ENCODE measurements at regions not wholly inside any gene's neighbourhood (a gene's known extent, or its start where the extent isn't known, plus 50 kb on each side); places are given as distances from the start of the nearest gene placed in this dataset.

- Histone ChIP-seq H4K20me1 (ENCODE audit: insufficient read depth, poor library complexity, severe bottlenecking) (no peaks in the 10 kb centered on the region), H3K27me3 (no peaks in the 10 kb centered on the region), H3K4me3 (no peak overlapping the region), H3K79me2 (no peaks in the 10 kb centered on the region), H3K9me2 (replicated peaks; ENCODE audit: insufficient read depth) (no peaks in the 10 kb centered on the region), H3K4me1 (ENCODE audit: insufficient read depth) (no peaks in the 10 kb centered on the region), H2AFZ (no peak overlapping the region), H3K4me2 (no peak overlapping the region), H3K27ac (no peak overlapping the region), H3K36me3 (replicated peaks; ENCODE audit: insufficient read depth, low read depth) (no peaks in the 10 kb centered on the region), H3K9me3 (ENCODE audit: low read depth) (no peaks in the 10 kb centered on the region)
- WGBS (ENCODE audit: low lambda C conversion rate, missing lambda C conversion rate) = 98% methylated on average over 2 of the region's 2 CpGs
- DNase-seq (ENCODE audit: low spot score) = no peak
- TF ChIP-seq EZH2phosphoT487 (IDR thresholded peaks at IDR 0.05; ENCODE audit: low read depth, severe bottlenecking, unreplicated experiment) (no peak), EZH2 (IDR thresholded peaks at IDR 0.05; ENCODE audit: borderline replicate concordance) (no peak)
- TF ChIP-seq, protein P1, sequence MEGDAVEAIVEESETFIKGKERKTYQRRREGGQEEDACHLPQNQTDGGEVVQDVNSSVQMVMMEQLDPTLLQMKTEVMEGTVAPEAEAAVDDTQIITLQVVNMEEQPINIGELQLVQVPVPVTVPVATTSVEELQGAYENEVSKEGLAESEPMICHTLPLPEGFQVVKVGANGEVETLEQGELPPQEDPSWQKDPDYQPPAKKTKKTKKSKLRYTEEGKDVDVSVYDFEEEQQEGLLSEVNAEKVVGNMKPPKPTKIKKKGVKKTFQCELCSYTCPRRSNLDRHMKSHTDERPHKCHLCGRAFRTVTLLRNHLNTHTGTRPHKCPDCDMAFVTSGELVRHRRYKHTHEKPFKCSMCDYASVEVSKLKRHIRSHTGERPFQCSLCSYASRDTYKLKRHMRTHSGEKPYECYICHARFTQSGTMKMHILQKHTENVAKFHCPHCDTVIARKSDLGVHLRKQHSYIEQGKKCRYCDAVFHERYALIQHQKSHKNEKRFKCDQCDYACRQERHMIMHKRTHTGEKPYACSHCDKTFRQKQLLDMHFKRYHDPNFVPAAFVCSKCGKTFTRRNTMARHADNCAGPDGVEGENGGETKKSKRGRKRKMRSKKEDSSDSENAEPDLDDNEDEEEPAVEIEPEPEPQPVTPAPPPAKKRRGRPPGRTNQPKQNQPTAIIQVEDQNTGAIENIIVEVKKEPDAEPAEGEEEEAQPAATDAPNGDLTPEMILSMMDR (IDR thresholded peaks at IDR 0.05; ENCODE audit: poor library complexity) = no peak
Observed at GRCh38 chr7:84263106-84263505, 68.5 kb upstream of the SEMA3A start.

DNA sequence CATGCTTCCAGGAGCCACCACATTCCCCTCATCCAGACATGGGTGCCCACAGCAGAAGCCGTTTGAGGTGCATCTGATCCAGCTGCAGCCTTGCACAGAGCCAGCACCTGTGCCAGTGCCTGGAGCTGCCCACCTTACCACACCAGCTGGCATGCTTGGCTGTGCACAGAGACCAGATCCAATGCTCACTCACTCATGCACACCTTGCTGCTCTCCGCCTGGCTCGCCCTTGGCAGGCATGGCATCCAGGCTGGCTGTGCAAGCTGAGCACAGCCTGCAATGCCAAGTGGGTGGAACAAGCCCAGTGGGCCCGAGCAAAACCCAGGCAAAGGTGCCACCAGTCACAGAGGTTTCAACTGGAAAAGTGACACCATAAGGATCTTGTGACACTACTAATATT, 66.9 kb upstream of the SEMA3A start:
- Histone ChIP-seq H2AFZ (no peak overlapping the region), H3K9me2 (replicated peaks; ENCODE audit: insufficient read depth) (no peaks in the 10 kb centered on the region), H3K79me2 (no peaks in the 10 kb centered on the region), H3K4me3 (no peak overlapping the region), H3K9me3 (ENCODE audit: low read depth) (no peaks in the 10 kb centered on the region), H3K36me3 (replicated peaks; ENCODE audit: insufficient read depth, low read depth) (no peaks in the 10 kb centered on the region), H3K27ac (no peak overlapping the region), H4K20me1 (ENCODE audit: insufficient read depth, poor library complexity, severe bottlenecking) (no peaks in the 10 kb centered on the region), H3K4me2 (no peak overlapping the region), H3K4me1 (ENCODE audit: insufficient read depth) (no peaks in the 10 kb centered on the region), H3K27me3 (no peaks in the 10 kb centered on the region)
- no peak for DNase-seq (ENCODE audit: low spot score)
- 96% methylated on average over 4 of the region's 4 CpGs for WGBS (ENCODE audit: low lambda C conversion rate, missing lambda C conversion rate)
- TF ChIP-seq EZH2phosphoT487 (IDR thresholded peaks at IDR 0.05; ENCODE audit: low read depth, severe bottlenecking, unreplicated experiment) (no peak), EZH2 (IDR thresholded peaks at IDR 0.05; ENCODE audit: borderline replicate concordance) (no peak)
- TF ChIP-seq, protein P1 (IDR thresholded peaks at IDR 0.05; ENCODE audit: poor library complexity) = no peak

- no peaks in the 10 kb centered on the region for H3K4me1 ChIP-seq (ENCODE audit: insufficient read depth)
- TF ChIP-seq EZH2 (IDR thresholded peaks at IDR 0.05; ENCODE audit: borderline replicate concordance) (no peak), EZH2phosphoT487 (IDR thresholded peaks at IDR 0.05; ENCODE audit: low read depth, severe bottlenecking, unreplicated experiment) (no peak)
- TF ChIP-seq, protein P1 (IDR thresholded peaks at IDR 0.05; ENCODE audit: poor library complexity) = no peak
- H3K4me3 ChIP-seq = no peak overlapping the region
- H2AFZ ChIP-seq = no peak overlapping the region
- H3K27me3 ChIP-seq = no peaks in the 10 kb centered on the region
- H3K4me2 ChIP-seq = no peak overlapping the region
- no peaks in the 10 kb centered on the region for H3K9me2 ChIP-seq (replicated peaks; ENCODE audit: insufficient read depth)
- DNase-seq (ENCODE audit: low spot score) = no peak
- H3K27ac ChIP-seq = no peak overlapping the region
- H3K36me3 ChIP-seq (replicated peaks; ENCODE audit: insufficient read depth, low read depth) = no peaks in the 10 kb centered on the region
- no peaks in the 10 kb centered on the region for H3K79me2 ChIP-seq
- no peaks in the 10 kb centered on the region for H3K9me3 ChIP-seq (ENCODE audit: low read depth)
- H4K20me1 ChIP-seq (ENCODE audit: insufficient read depth, poor library complexity, severe bottlenecking) = no peaks in the 10 kb centered on the region
Observed at GRCh38 chr7:84258628-84259027, 64.0 kb upstream of the SEMA3A start.

DNA sequence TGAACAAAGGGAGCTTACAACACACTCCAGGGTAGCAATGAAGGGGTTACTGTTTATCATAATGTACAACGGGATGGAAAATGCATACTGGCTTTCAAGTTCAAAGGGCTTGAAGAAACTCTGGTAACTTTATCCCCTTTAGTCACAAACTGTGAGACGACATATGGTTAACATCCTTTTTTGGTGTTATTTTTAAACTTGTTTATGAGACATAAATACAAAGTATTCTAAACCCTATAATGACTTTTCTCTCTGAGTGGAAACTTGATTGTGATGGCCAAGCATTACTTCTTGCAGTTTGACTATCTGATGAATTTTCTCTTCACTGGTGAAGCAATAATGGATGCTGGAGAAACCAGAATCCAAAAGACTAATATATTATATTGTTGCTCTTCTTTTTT, 62.0 kb upstream of the SEMA3A start:
- no peak overlapping the region for H3K4me3 ChIP-seq
- H3K27ac ChIP-seq = peak overlapping the region; percentile 0
- DNase-seq (ENCODE audit: low spot score) = no peak
- 28% methylated on average over 2 of the region's 2 CpGs for WGBS (ENCODE audit: low lambda C conversion rate, missing lambda C conversion rate)
- H3K36me3 ChIP-seq (replicated peaks; ENCODE audit: insufficient read depth, low read depth) = no peaks in the 10 kb centered on the region
- TF ChIP-seq EZH2 (IDR thresholded peaks at IDR 0.05; ENCODE audit: borderline replicate concordance) = no peak
- no peak for TF ChIP-seq EZH2phosphoT487 (IDR thresholded peaks at IDR 0.05; ENCODE audit: low read depth, severe bottlenecking, unreplicated experiment)
- TF ChIP-seq, protein P1 (IDR thresholded peaks at IDR 0.05; ENCODE audit: poor library complexity) = no peak
- no peaks in the 10 kb centered on the region for H3K9me3 ChIP-seq (ENCODE audit: low read depth)
- no peaks in the 10 kb centered on the region for H3K4me1 ChIP-seq (ENCODE audit: insufficient read depth)
- no peak overlapping the region for H3K4me2 ChIP-seq
- H2AFZ ChIP-seq = no peak overlapping the region
- H3K79me2 ChIP-seq = no peaks in the 10 kb centered on the region
- H3K9me2 ChIP-seq (replicated peaks; ENCODE audit: insufficient read depth) = no peaks in the 10 kb centered on the region
- no peaks in the 10 kb centered on the region for H3K27me3 ChIP-seq
- no peaks in the 10 kb centered on the region for H4K20me1 ChIP-seq (ENCODE audit: insufficient read depth, poor library complexity, severe bottlenecking)
